H1 (cell line): ENCODE measurements at regions not wholly inside any gene's neighbourhood (a gene's known extent, or its start where the extent isn't known, plus 50 kb on each side); places are given as distances from the start of the nearest gene placed in this dataset.

Experiments used
- ASH2L ChIP-seq: fragments of 200-600, 300-600 bp; sonication (generic); IDR thresholded peaks from one replicate; pipeline ENCODE4 v1.7.1; 2017; ENCODE audit warnings: low read length
- CHD7 ChIP-seq: fragments of 300-600 bp; sonication (generic); IDR thresholded peaks from 2 replicates; pipeline ENCODE4 v1.7.1; 2012; ENCODE audit warnings: low read length, moderate library complexity, mild to moderate bottlenecking, inconsistent platforms; ENCODE audit not compliant: insufficient replicate concordance
- EZH2 ChIP-seq: fragments of 200-600 bp; sonication (generic); IDR thresholded peaks from 2 replicates; pipeline ENCODE4 v1.7.1; 2012; ENCODE audit warnings: low read depth, mild to moderate bottlenecking, moderate library complexity, low read length, inconsistent platforms; ENCODE audit not compliant: severe bottlenecking
- HDAC2 ChIP-seq, 2 experiments: fragments of 300-600 bp in 1 of 2; sonication (generic) in 1 of 2; IDR thresholded peaks; 2 replicates each; pipeline ENCODE4 v1.6.1; 2011 to 2012; ENCODE audit warnings: low read depth in 2 of 2, low read length in 2 of 2, mild to moderate bottlenecking in 2 of 2, moderate library complexity in 2 of 2, borderline replicate concordance in 1 of 2, inconsistent platforms in 1 of 2
- JUN ChIP-seq: IDR thresholded peaks from 2 replicates; pipeline ENCODE4 v1.6.1; 2011; ENCODE audit warnings: low read depth, mild to moderate bottlenecking, improper control_type of control experiment, low read length
- SIX5 ChIP-seq: IDR thresholded peaks from 2 replicates; pipeline ENCODE4 v1.6.1; 2011; ENCODE audit warnings: mild to moderate bottlenecking, low read depth, low read length
- SP4 ChIP-seq: IDR thresholded peaks from 2 replicates; pipeline ENCODE4 v1.6.1; 2012; ENCODE audit warnings: low read length, inconsistent platforms
- YY1 ChIP-seq: IDR thresholded peaks from 2 replicates; pipeline ENCODE4 v1.6.1; 2011; ENCODE audit warnings: low read depth, mild to moderate bottlenecking, low read length
- TF ChIP-seq, protein P1 (sequence below): IDR thresholded peaks from 2 replicates; pipeline ENCODE4 v1.6.1; 2012; ENCODE audit warnings: inconsistent platforms
- TF ChIP-seq, protein P2 (sequence below): IDR thresholded peaks from 2 replicates; pipeline ENCODE4 v1.6.1; 2012; ENCODE audit warnings: low read length, inconsistent platforms

DNA sequence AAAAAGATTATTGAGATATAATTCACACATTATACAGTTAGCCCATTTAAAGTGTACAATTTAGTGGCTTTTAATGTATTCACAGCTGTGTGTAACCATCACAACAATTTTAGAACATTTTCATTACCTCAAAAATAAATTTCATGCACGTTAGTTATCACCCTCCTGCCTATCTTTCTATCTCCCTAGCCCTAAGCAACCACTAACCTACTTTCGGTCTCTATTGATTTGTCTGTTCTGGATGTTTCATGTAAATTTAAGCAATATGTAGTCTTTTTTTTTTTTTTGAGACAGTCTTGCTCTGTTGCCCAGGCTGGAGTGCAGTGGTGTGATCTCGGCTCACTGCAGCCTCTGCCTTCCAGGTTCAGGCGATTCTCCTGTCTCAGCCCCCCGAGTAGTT lies 439.4 kb downstream of the PCNX1 start (continued):
- TF ChIP-seq CHD7, result no peak
- TF ChIP-seq SIX5, result no peak
- TF ChIP-seq ASH2L, result no peak
- TF ChIP-seq EZH2, result no peak
- no peak for TF ChIP-seq HDAC2 (IDR thresholded peaks at IDR 0.05; ENCODE audit: borderline replicate concordance in 1 of 2, low read depth in 2 of 2, low read length in 2 of 2)
- no peak for TF ChIP-seq YY1
- TF ChIP-seq JUN, result no peak
- TF ChIP-seq, protein P1, sequence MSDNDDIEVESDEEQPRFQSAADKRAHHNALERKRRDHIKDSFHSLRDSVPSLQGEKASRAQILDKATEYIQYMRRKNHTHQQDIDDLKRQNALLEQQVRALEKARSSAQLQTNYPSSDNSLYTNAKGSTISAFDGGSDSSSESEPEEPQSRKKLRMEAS, result no peak
- TF ChIP-seq SP4, result no peak
- TF ChIP-seq, protein P2, sequence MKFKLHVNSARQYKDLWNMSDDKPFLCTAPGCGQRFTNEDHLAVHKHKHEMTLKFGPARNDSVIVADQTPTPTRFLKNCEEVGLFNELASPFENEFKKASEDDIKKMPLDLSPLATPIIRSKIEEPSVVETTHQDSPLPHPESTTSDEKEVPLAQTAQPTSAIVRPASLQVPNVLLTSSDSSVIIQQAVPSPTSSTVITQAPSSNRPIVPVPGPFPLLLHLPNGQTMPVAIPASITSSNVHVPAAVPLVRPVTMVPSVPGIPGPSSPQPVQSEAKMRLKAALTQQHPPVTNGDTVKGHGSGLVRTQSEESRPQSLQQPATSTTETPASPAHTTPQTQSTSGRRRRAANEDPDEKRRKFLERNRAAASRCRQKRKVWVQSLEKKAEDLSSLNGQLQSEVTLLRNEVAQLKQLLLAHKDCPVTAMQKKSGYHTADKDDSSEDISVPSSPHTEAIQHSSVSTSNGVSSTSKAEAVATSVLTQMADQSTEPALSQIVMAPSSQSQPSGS, result no peak
